SK-N-SH treated with all-trans-retinoic acid at 6 μM for 48 hours (cell line): ENCODE measurements at regions not wholly inside any gene's neighbourhood (a gene's known extent, or its start where the extent isn't known, plus 50 kb on each side); places are given as distances from the start of the nearest gene placed in this dataset.

Experiments used
- ARNTL ChIP-seq: fragments of 450-650 bp; formaldehyde crosslinking; IDR thresholded peaks from 2 replicates; pipeline ENCODE4 v1.5.0; 2020; ENCODE audit warnings: low read depth, mild to moderate bottlenecking, moderate library complexity, borderline replicate concordance
- BACH2 ChIP-seq: fragments of 250-450 bp; sonication (Bioruptor Pico); IDR thresholded peaks from 2 replicates; pipeline ENCODE4 v1.9.0; 2021; ENCODE audit warnings: mild to moderate bottlenecking, borderline replicate concordance
- ESRRG ChIP-seq: fragments of 250-450 bp; sonication (Bioruptor Pico); IDR thresholded peaks from 2 replicates; pipeline ENCODE4 v1.6.1; 2021; ENCODE audit warnings: mild to moderate bottlenecking
- ISL1 ChIP-seq: fragments of 250-450 bp; sonication (Bioruptor Pico); IDR thresholded peaks from 2 replicates; pipeline ENCODE4 v2.1.2; 2022; ENCODE audit warnings: mild to moderate bottlenecking, moderate library complexity
- PPARA ChIP-seq: fragments of 250-450 bp; sonication (Bioruptor Pico); IDR thresholded peaks from 2 replicates; pipeline ENCODE4 v1.5.0; 2020; ENCODE audit warnings: mild to moderate bottlenecking, borderline replicate concordance
- RARB ChIP-seq: fragments of 250-450 bp; sonication (Bioruptor Pico); IDR thresholded peaks from 2 replicates; pipeline ENCODE4 v1.8.0; 2021; ENCODE audit warnings: mild to moderate bottlenecking, moderate library complexity
- ZC3H10 ChIP-seq: fragments of 250-450 bp; sonication (Bioruptor Pico); IDR thresholded peaks from 2 replicates; pipeline ENCODE4 v1.5.1; 2021; ENCODE audit warnings: mild to moderate bottlenecking, moderate library complexity
- ZFP3 ChIP-seq: fragments of 250-450 bp; sonication (Bioruptor Pico); IDR thresholded peaks from 2 replicates; pipeline ENCODE4 v1.5.0; 2020; ENCODE audit warnings: mild to moderate bottlenecking, moderate library complexity
- ZFP30 ChIP-seq: fragments of 450-650 bp; formaldehyde crosslinking; IDR thresholded peaks from 2 replicates; pipeline ENCODE4 v1.5.0; 2022; ENCODE audit warnings: mild to moderate bottlenecking, moderate library complexity
- ZNF70 ChIP-seq: fragments of 450-650 bp; formaldehyde crosslinking; IDR thresholded peaks from 2 replicates; pipeline ENCODE4 v1.5.0; 2020; ENCODE audit warnings: mild to moderate bottlenecking, moderate library complexity
- TF ChIP-seq, protein P1 (sequence below): fragments of 250-450 bp; sonication (Bioruptor Pico); IDR thresholded peaks from 2 replicates; pipeline ENCODE4 v1.8.0; 2020; ENCODE audit warnings: mild to moderate bottlenecking, moderate library complexity, borderline replicate concordance
- TF ChIP-seq, protein P2 (sequence below): fragments of 250-450 bp; sonication (Bioruptor Pico); IDR thresholded peaks from 2 replicates; pipeline ENCODE4 v1.8.0; 2021; ENCODE audit warnings: low read depth, mild to moderate bottlenecking, moderate library complexity, borderline replicate concordance
- TF ChIP-seq, protein P3 (sequence below): fragments of 250-450 bp; sonication (Bioruptor Pico); IDR thresholded peaks from 2 replicates; pipeline ENCODE4 v1.5.1; 2020; ENCODE audit warnings: low read depth, mild to moderate bottlenecking, moderate library complexity

DNA sequence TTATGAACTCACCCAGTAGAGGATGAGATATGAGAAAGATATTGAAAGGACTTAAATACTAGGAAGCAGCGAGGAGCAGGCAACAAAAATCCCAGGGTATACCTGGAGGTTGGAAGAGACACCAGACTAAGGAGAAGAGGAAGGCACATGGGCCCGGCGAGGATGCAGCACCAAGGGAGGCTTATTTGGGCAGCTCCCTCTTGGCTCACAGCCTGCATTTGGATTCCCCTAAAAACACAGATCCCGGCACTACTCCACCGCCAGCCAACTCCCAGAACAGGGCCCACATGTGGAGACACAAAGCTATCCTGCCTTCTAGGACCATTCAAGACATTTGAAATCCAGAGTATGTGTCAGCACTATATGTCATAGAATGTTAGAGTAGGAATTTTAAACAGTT is 199.8 kb upstream of the FBXL7 start:
- TF ChIP-seq ESRRG (no peak), ZNF70 (CRISPR knock-in tag) (no peak), ZC3H10 (CRISPR knock-in tag) (no peak), ZFP30 (CRISPR knock-in tag) (no peak), ZFP3 (CRISPR knock-in tag) (no peak), ARNTL (CRISPR knock-in tag) (no peak), ISL1 (CRISPR knock-in tag) (no peak), RARB (CRISPR knock-in tag) (no peak), BACH2 (CRISPR knock-in tag) (no peak), PPARA (CRISPR knock-in tag) (no peak)
- TF ChIP-seq, protein P1, sequence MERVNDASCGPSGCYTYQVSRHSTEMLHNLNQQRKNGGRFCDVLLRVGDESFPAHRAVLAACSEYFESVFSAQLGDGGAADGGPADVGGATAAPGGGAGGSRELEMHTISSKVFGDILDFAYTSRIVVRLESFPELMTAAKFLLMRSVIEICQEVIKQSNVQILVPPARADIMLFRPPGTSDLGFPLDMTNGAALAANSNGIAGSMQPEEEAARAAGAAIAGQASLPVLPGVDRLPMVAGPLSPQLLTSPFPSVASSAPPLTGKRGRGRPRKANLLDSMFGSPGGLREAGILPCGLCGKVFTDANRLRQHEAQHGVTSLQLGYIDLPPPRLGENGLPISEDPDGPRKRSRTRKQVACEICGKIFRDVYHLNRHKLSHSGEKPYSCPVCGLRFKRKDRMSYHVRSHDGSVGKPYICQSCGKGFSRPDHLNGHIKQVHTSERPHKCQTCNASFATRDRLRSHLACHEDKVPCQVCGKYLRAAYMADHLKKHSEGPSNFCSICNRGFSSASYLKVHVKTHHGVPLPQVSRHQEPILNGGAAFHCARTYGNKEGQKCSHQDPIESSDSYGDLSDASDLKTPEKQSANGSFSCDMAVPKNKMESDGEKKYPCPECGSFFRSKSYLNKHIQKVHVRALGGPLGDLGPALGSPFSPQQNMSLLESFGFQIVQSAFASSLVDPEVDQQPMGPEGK: no peak
- TF ChIP-seq, protein P2, sequence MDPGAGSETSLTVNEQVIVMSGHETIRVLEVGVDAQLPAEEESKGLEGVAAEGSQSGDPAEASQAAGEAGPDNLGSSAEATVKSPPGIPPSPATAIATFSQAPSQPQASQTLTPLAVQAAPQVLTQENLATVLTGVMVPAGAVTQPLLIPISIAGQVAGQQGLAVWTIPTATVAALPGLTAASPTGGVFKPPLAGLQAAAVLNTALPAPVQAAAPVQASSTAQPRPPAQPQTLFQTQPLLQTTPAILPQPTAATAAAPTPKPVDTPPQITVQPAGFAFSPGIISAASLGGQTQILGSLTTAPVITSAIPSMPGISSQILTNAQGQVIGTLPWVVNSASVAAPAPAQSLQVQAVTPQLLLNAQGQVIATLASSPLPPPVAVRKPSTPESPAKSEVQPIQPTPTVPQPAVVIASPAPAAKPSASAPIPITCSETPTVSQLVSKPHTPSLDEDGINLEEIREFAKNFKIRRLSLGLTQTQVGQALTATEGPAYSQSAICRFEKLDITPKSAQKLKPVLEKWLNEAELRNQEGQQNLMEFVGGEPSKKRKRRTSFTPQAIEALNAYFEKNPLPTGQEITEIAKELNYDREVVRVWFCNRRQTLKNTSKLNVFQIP: no peak
- TF ChIP-seq, protein P3, sequence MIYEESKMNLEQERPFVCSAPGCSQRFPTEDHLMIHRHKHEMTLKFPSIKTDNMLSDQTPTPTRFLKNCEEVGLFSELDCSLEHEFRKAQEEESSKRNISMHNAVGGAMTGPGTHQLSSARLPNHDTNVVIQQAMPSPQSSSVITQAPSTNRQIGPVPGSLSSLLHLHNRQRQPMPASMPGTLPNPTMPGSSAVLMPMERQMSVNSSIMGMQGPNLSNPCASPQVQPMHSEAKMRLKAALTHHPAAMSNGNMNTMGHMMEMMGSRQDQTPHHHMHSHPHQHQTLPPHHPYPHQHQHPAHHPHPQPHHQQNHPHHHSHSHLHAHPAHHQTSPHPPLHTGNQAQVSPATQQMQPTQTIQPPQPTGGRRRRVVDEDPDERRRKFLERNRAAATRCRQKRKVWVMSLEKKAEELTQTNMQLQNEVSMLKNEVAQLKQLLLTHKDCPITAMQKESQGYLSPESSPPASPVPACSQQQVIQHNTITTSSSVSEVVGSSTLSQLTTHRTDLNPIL: no peak
